VCaP (cell line): ENCODE measurements at regions not wholly inside any gene's neighbourhood (a gene's known extent, or its start where the extent isn't known, plus 50 kb on each side); places are given as distances from the start of the nearest gene placed in this dataset.

Experiments used
- H3K27ac ChIP-seq: fragments of 450-650 bp; 2 replicates; pipeline ENCODE4 v1.5.1; 2017
- CTCF ChIP-seq: fragments of 450-650 bp; conservative IDR thresholded peaks from 2 replicates; pipeline ENCODE4 v1.5.1; 2017; ENCODE audit warnings: mild to moderate bottlenecking, moderate library complexity

DNA sequence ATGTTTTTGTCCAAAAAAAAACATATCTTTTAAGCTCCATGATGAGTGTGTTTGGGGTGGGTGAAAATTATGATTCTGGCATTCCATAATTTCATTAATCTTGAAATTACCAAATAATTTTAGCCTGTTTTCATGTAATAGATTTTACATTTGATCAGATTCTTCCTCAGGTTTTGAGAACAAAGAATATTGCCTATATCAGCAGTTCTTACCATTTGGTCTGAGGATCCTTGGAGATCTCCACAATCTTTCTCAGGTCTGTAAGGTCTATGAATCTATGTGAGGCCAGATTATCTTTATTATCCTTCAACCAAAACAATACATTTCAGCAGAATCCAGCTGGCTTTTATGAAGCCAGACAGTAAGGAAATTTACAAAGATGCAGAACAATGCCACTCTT is 373.3 kb upstream of the E2F7 start:
- no peak for TF ChIP-seq CTCF
- no peak overlapping the region for H3K27ac ChIP-seq

GRCh38 chr12:77437206-77437605 is 371.8 kb upstream of the E2F7 start:
- TF ChIP-seq CTCF: no peak
- H3K27ac ChIP-seq: no peak overlapping the region

GRCh38 chr12:77435446-77436091 is 370.2 kb upstream of the E2F7 start:
- TF ChIP-seq CTCF: no peak
- H3K27ac ChIP-seq: no peak overlapping the region

GRCh38 chr12:77433799-77434198 is 368.4 kb upstream of the E2F7 start:
- H3K27ac ChIP-seq: no peak overlapping the region
- TF ChIP-seq CTCF: no peak

DNA sequence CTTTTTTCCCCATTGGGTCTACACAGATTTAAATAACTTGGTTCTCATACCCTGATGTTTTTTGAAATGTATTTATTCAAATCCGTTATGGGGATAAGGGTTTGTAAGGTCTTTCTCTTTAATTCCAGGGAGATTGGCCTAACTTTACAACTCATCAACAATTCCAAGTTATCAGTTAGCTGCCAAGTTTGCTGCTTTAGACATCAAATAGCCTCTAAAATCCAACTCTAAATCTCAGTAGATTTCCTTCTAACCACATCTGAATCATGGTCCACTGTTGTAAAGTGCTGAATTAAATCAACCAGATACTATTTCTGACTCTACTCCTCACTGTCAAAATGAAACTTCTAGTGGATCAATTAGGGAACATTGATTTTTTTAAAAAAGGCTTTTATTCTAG is 364.1 kb upstream of the E2F7 start:
- no peak overlapping the region for H3K27ac ChIP-seq
- TF ChIP-seq CTCF: no peak

- TF ChIP-seq CTCF: no peak
- no peak overlapping the region for H3K27ac ChIP-seq
Measured at GRCh38 chr12:77421152-77421551, 355.8 kb upstream of the E2F7 start.

DNA sequence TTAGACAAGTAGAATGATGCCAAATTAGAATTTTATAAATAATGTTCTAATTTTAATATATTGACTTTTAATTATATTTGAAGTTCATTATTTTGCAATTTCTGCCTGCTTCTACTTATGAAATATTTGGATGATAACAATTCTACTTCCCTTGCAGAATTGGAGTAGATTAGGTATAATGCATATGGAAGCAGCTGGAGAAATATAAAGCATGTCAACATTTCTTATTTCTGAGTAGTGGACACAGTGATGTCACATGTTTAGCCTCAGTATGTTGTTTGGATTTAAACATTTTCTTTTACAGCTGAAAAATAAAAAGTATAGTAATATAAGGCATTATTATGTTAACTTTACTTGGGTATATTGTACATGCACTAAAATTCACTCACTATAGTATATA is 344.2 kb upstream of the E2F7 start:
- no peak for TF ChIP-seq CTCF

GRCh38 chr12:77407931-77408330 is 342.6 kb upstream of the E2F7 start:
- TF ChIP-seq CTCF: no peak
- no peak overlapping the region for H3K27ac ChIP-seq

More for the DNA sequence above, 344.2 kb upstream of the E2F7 start:
- H3K27ac ChIP-seq: peak overlapping the region; percentile 15; the same call in 1 of the 2 replicates
